GM12865 (cell line): ENCODE measurements at regions not wholly inside any gene's neighbourhood (a gene's known extent, or its start where the extent isn't known, plus 50 kb on each side); places are given as distances from the start of the nearest gene placed in this dataset.
"Not testable (repeated sequence)": the region's sequence is repeated elsewhere in the genome, so short reads cannot be mapped to it uniquely, and the experiment has no call there.

Experiments
- DNase-seq: peaks from one replicate; pipeline ENCODE4 v3.0.0; 2010; ENCODE audit warnings: low read depth
- H3K4me3 ChIP-seq: 2 replicates; pipeline ENCODE4 v1.5.1; 2011; ENCODE audit warnings: mild to moderate bottlenecking, low read depth, low read length, control low read depth
- CTCF ChIP-seq: IDR thresholded peaks from 2 replicates; pipeline ENCODE4 v1.5.1; 2011; ENCODE audit warnings: low read length, control low read depth, low read depth, inconsistent platforms; ENCODE audit not compliant: insufficient read depth; ENCODE audit errors: missing control alignments

- DNase-seq = no peak
- H3K4me3 ChIP-seq = no peak overlapping the region
- no peak for TF ChIP-seq CTCF
These were observed 449.1 kb downstream of the PTPRU start for GRCh38 chr1:29685387-29685786.

DNA sequence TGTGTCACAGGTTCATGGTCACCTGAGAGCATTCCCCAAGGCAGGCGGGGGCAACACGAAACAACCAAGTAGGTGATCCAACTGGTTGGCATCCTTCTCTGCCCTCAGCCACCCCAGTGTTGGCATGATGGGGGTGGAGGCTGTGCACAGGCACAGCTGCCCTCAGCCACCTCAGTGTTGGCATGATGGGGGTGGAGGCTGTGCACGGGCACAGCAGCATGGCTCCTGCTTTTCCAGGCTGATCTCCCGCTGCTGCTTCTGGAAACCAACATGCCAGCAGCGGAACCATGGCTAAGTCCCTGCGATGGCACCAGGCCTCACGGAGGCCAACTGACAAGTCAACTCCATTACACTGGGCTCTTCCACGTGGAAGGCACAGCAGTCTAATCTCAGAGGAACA, 447.8 kb downstream of the PTPRU start:
- no peak overlapping the region for H3K4me3 ChIP-seq
- no peak for DNase-seq
- TF ChIP-seq CTCF = no peak

- no peak overlapping the region for H3K4me3 ChIP-seq
- no peak for DNase-seq
- TF ChIP-seq CTCF = no peak
These were observed 447.1 kb downstream of the PTPRU start for GRCh38 chr1:29683472-29683871.

DNA sequence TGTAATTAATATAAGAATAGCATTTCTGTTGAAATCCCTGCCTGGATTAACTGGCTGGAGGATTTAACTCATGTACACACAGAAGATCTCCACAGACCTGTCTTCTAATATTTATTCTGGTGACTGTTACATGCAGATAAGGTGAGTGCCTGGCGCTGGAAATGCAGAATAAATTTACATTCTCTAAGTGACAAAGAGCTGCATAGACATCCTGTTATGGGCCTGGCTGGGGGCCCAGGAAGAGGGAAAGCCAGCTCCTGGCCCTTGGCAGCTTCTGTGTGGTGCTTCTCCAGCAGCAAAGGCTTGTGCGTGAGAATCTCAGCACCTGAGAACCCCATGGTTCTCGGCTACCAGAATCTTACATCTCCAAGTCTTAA, 446.6 kb downstream of the PTPRU start:
- TF ChIP-seq CTCF = no peak
- DNase-seq = no peak
- H3K4me3 ChIP-seq = no peak overlapping the region

- no peak for DNase-seq
- H3K4me3 ChIP-seq = no peak overlapping the region
- TF ChIP-seq CTCF = no peak
These were observed 446.0 kb downstream of the PTPRU start for GRCh38 chr1:29682171-29682918.

GRCh38 chr1:29681416-29681815, 445.1 kb downstream of the PTPRU start:
- H3K4me3 ChIP-seq, DNase-seq: not testable (repeated sequence)

- no peak overlapping the region for H3K4me3 ChIP-seq
- no peak for TF ChIP-seq CTCF
- no peak for DNase-seq
These were observed 443.7 kb downstream of the PTPRU start for GRCh38 chr1:29679828-29680558.
